ENCODE measurements at regions not wholly inside any gene's neighbourhood (a gene's known extent, or its start where the extent isn't known, plus 50 kb on each side); places are given as distances from the start of the nearest gene placed in this dataset.

DNA sequence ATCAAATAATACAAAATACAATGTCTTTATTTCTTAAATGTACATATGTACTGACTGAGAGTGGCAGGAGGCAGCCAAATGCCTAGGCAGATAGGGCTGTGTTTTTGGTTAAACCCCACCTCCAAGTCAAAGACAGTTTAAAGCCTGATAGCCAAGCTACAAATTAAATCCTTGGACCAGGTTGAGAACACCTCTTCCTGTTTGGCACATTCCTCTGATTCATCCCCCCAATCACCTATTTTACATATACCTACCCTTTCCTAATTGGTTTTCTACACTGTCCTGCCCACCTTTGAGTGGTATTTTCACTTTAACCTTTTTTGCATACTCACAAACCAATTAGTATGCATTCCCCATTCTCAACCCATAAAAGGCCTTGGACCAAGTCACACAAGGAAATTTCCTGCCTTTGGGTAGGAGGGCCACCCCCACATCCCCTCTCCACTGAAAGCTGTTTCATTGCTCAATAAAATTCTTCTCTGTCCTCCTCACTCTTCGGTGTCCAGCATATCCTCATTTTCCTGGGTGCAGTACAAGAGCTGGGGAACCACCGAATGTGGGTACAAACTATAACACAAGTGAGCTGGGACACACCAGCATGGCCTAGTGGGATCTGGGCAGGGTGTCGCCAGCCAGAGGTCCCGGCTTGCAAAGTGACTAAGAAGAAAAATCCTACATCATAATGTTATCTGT is 149.1 kb downstream of the UBE2E3 start:
- no peak for DNase-seq
- no peak for TF ChIP-seq CTCF (IDR thresholded peaks at IDR 0.05)
- Histone ChIP-seq H3K4me1 (ENCODE audit: low read depth) (no peaks in the 10 kb centered on the region), H3K4me3 (no peak overlapping the region), H3K36me3 (ENCODE audit: low read depth) (no peaks in the 10 kb centered on the region), H3K9me3 (no peaks in the 10 kb centered on the region)
- intact Hi-C loops (cut with DNase I, micrococcal nuclease) = no loop called here
- ATAC-seq = no peak

DNA sequence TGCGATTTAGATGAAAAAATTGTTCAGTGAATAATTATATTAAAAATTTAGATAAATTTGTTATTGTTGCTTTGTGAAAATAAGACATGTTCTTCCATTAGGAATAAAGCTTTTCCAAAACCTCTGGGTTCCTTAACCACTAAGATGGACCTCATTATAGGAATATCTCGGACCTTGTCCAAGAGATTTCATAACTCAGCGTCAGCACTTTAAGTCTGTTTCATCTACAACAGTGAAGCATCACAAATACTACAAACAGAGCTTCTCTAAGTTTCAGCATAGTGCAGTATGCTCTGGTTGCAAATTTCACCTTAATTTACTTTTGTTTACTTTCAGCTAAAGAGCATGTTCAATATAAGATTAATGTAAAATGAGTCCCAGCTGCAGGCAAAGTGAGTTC is 150.3 kb downstream of the UBE2E3 start:
- intact Hi-C loops (cut with DNase I, micrococcal nuclease) = no loop called here
- ATAC-seq (no peak), DNase-seq (no peak)
- no peaks in the 10 kb centered on the region for H3K4me1 ChIP-seq (ENCODE audit: low read depth)
- no peaks in the 10 kb centered on the region for H3K36me3 ChIP-seq (ENCODE audit: low read depth)
- no peaks in the 10 kb centered on the region for H3K9me3 ChIP-seq
- no peak overlapping the region for H3K4me3 ChIP-seq
- TF ChIP-seq CTCF (IDR thresholded peaks at IDR 0.05) = no peak

DNA sequence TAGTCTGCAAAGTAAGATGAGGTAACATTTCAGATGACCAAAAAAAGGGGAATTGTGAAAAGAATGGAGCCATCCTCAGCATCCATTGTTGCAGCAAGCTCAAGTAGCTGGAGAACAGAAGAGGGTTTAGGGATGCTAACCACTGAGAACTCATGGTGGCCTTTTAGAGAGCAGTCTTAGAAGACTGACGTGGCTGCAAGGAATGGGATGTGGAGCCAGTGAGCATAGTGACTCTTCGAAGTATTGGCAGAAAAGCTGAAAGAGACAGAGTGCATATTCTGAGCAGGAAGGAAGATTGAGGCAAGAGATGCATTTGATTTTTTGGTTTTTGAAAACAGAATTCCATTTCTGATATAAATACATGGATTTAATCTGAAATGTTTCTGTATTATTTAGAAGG is 151.2 kb downstream of the UBE2E3 start:
- DNase-seq = no peak
- H3K36me3 ChIP-seq (ENCODE audit: low read depth) = no peaks in the 10 kb centered on the region
- no peaks in the 10 kb centered on the region for H3K9me3 ChIP-seq
- TF ChIP-seq CTCF (IDR thresholded peaks at IDR 0.05) = no peak
- intact Hi-C loops (cut with DNase I, micrococcal nuclease) = no loop called here
- no peak for ATAC-seq
- no peaks in the 10 kb centered on the region for H3K4me1 ChIP-seq (ENCODE audit: low read depth)
- no peak overlapping the region for H3K4me3 ChIP-seq

DNA sequence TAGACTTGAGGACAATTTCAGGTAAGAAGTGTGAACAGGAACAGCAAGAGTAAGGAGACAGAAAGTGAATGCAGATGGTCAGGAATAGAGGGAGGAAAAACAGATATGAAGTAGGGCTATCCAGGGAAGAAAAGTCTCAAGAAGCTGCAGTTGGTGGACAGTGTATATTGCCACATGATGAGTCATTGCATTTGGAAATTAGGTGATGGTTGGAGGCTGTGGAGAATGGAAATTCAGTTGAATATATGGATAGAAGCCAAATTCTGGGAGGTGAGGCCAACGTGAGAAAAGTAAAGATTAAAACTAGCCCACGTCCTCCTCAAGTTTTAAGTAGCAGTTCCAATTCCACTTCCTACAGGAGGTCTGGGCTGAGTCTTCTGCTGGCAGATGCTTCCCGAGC is 158.4 kb downstream of the UBE2E3 start:
- H3K36me3 ChIP-seq (ENCODE audit: low read depth) = no peaks in the 10 kb centered on the region
- no peaks in the 10 kb centered on the region for H3K4me1 ChIP-seq (ENCODE audit: low read depth)
- H3K4me3 ChIP-seq = no peak overlapping the region
- no peak for TF ChIP-seq CTCF (IDR thresholded peaks at IDR 0.05)
- intact Hi-C loops (cut with DNase I, micrococcal nuclease) = no loop called here
- DNase-seq (no peak), ATAC-seq (no peak)
- no peaks in the 10 kb centered on the region for H3K9me3 ChIP-seq

DNA sequence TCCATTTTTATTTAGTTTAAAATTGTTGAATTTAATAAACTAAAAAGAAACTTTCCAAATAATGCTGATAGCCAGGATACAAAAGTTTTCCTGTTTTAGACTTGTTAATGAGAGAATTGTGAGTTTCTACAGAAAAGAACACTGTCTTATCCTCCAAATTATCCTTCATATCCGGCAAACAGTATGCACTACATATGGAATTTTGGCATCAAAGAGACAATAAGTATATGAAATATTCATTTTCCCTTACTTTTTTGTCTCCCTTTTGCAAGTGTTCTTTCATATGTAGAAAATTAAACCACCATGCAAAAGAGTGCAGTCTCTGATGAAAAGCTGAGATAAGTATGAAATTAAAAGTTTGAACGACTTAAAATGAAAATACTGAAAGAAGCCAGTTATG is 159.4 kb downstream of the UBE2E3 start:
- DNase-seq (no peak), ATAC-seq (no peak)
- H3K36me3 ChIP-seq (ENCODE audit: low read depth) = no peaks in the 10 kb centered on the region
- no peak for TF ChIP-seq CTCF (IDR thresholded peaks at IDR 0.05)
- intact Hi-C loops (cut with DNase I, micrococcal nuclease) = no loop called here
- H3K4me3 ChIP-seq = no peak overlapping the region
- no peaks in the 10 kb centered on the region for H3K4me1 ChIP-seq (ENCODE audit: low read depth)
- no peaks in the 10 kb centered on the region for H3K9me3 ChIP-seq

- intact Hi-C loops (cut with DNase I, micrococcal nuclease) = no loop called here
- no peak for TF ChIP-seq CTCF (IDR thresholded peaks at IDR 0.05)
- no peaks in the 10 kb centered on the region for H3K4me1 ChIP-seq (ENCODE audit: low read depth)
- no peaks in the 10 kb centered on the region for H3K9me3 ChIP-seq
- H3K4me3 ChIP-seq = no peak overlapping the region
- no peak for DNase-seq
- ATAC-seq = no peak
- H3K36me3 ChIP-seq (ENCODE audit: low read depth) = no peaks in the 10 kb centered on the region
Observed at GRCh38 chr2:181140414-181140813, 160.0 kb downstream of the UBE2E3 start.

All from mucosa of descending colon (tissue), 3 donors.